ENCODE measurements at regions not wholly inside any gene's neighbourhood (a gene's known extent, or its start where the extent isn't known, plus 50 kb on each side); places are given as distances from the start of the nearest gene placed in this dataset.
A peak's percentile ranks its signal among the peaks of the same experiment; 100 is the strongest.
"Not testable (repeated sequence)": the region's sequence is repeated elsewhere in the genome, so short reads cannot be mapped to it uniquely, and the experiment has no call there.

DNA sequence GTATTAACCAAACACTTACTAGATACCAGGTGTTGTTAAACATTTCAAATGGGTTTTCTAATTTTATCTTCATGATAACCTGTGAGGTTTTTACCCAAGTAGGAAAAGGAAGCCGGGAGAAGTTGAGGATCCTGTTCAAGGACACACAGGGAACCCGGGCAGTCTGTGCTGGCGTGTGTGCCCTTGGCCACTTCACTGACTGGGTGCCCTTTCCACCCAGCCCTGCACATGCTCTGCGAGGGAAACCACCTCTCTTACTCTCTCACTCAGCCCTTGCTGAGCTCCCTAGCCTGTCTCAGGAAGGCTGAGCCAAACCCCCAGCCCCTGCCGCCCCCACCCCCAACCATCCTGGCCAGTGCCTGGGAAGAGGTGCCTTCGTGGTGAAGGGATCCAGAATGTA, 51.8 kb downstream of the TEX44 start:
- no peak for DNase-seq (ENCODE audit: low spot score)

- DNase-seq (ENCODE audit: low spot score): no peak
Observed at GRCh38 chr2:231646476-231646875, 53.8 kb downstream of the TEX44 start.

DNA sequence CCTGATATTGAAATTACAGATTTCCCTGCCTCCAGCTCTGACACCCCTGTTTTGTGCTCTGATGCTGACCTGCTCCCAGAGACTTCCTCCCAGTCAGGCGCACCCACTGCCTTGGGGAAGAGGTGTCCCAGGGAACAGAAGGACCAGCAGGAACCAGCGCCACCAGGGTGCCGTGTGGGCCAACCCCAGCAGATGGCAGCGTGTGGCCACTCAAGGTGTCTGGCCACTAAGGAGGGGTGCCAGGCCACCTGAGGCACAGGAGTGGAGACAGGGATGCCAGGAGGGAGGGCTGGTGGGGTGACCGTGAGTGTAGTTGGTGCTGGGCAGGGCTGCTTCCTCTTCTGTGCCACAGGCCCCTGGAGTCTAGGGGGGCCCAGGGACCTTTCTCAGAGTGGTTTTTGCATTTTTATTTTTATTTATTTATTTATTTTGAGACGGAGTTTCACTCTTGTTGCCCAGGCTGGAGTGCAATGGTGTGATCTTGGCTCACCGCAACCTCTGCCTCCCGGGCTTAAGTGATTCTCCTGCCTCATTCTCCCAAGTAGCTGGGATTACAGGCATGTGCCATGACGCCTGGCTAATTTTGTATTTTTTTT, 56.0 kb downstream of the TEX44 start:
- DNase-seq (ENCODE audit: low spot score): peak; percentile 34

DNA sequence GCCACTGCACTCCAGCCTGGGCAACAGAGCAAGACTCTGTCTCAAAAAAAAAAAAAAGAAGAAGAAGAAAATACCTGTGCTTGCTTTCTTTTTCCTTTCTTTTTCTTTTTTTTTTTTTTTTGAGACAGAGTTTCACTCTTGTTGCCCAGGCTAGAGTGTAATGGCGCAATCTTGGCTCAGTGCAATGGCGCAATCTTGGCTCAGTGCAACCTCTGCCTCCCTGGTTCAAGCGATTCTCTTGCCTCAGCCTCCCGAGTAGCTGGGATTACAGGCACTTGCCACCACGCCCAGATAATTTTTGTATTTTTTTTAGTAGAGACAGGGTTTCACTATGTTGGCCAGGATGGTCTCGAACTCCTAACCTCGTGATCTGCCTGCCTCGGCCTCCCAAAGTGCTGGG, 56.8 kb upstream of the PTMA start:
- not testable (repeated sequence) for DNase-seq (ENCODE audit: low spot score)

GRCh38 chr2:231655488-231655887, 52.8 kb upstream of the PTMA start:
- no peak for DNase-seq (ENCODE audit: low spot score)

GRCh38 chr2:231655894-231656293, 52.4 kb upstream of the PTMA start:
- no peak for DNase-seq (ENCODE audit: low spot score)

Small RNA genes in the stretch of these regions (small RNA-seq; reads per million reads assigned to genes)
- gene RN7SL499P: 0 to 1.1 reads per million in 2 experiments

Data from SK-N-DZ (cell line).